ENCODE measurements at regions not wholly inside any gene's neighbourhood (a gene's known extent, or its start where the extent isn't known, plus 50 kb on each side); places are given as distances from the start of the nearest gene placed in this dataset.
A peak's percentile ranks its signal among the peaks of the same experiment; 100 is the strongest.
"Not testable (repeated sequence)": the region's sequence is repeated elsewhere in the genome, so short reads cannot be mapped to it uniquely, and the experiment has no call there.

DNA sequence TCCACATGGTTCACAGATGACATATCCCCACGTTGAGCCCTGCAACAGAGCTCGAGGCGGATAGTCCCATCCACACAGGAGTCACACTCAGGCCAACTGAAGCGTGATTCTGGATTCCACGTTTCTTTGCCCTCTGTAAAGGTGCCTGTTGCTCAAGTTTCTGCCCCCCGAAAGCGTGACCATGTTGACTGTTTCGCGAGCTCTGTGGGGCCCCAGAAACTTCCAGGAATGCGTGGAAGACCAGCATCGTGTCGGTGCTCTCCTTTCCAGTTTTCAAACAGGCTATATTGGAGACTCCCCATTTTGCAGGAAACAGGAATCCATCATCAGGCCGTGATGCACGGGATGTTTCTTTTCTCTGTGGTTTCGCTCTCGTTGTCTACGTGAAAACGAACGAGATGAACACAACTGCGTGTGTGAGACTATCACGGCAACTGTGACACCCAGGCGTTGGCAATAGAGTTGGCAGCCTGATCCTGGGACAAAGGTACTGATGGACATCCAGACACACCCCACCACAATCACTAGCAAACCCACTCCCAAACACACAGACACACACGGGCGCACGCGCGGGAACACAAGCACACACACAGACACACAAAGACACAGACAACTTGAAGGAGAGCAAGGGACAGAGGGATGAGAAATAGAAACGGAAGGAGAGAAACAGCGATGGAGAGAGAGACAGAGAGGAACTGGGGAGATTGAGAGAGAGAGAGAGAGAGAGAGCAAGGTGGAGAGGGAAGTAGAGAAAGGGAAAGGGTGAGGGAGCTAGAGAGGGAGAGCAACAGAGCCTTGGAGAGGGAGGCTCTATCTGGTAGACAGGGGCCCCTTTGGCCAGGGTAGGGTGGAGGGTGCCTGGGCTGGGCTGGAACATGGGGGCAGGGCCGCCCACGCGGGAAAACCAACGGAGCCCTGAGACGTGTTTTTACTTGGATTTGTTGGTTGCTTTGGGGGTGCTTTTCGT, 1609.3 kb downstream of the SPATA31A7 start:
- intact Hi-C loops (cut with micrococcal nuclease); H3K27ac Mint-ChIP-seq; H3K9me3 Mint-ChIP-seq; H3K36me3 Mint-ChIP-seq (ENCODE audit: low read depth): not testable (repeated sequence)
- Mint-ChIP-seq H3K4me1 (ENCODE audit: low read depth) (peaks cover 33% of the 10 kb centered on the region), H3K27me3 (ENCODE audit: low read depth) (peaks cover 41% of the 10 kb centered on the region), H3K4me3 (peak overlapping the region; percentile 56)
- DNase-seq: peak; percentile 61
- CTCF ChIA-PET: interaction anchor here (0.9 to 1.4 kb wide), 2 partner anchors 1018 to 1019 kb away, joined by 3 to 4 read pairs; no protein-coding TSS in a partner anchor

GRCh38 chr9:62799851-62800371, 1610.1 kb downstream of the SPATA31A7 start:
- H3K36me3 Mint-ChIP-seq (ENCODE audit: low read depth); H3K9me3 Mint-ChIP-seq; intact Hi-C loops (cut with micrococcal nuclease); H3K27ac Mint-ChIP-seq: not testable (repeated sequence)
- H3K4me3 Mint-ChIP-seq: peak overlapping the region; percentile 56
- peak; percentile 25 for DNase-seq
- H3K4me1 Mint-ChIP-seq (ENCODE audit: low read depth): peaks cover 33% of the 10 kb centered on the region
- CTCF ChIA-PET: interaction anchor here (1.4 kb wide), 1 partner anchor 1018 kb away, joined by 3 read pairs; no protein-coding TSS in a partner anchor
- H3K27me3 Mint-ChIP-seq (ENCODE audit: low read depth): peaks cover 48% of the 10 kb centered on the region

DNA sequence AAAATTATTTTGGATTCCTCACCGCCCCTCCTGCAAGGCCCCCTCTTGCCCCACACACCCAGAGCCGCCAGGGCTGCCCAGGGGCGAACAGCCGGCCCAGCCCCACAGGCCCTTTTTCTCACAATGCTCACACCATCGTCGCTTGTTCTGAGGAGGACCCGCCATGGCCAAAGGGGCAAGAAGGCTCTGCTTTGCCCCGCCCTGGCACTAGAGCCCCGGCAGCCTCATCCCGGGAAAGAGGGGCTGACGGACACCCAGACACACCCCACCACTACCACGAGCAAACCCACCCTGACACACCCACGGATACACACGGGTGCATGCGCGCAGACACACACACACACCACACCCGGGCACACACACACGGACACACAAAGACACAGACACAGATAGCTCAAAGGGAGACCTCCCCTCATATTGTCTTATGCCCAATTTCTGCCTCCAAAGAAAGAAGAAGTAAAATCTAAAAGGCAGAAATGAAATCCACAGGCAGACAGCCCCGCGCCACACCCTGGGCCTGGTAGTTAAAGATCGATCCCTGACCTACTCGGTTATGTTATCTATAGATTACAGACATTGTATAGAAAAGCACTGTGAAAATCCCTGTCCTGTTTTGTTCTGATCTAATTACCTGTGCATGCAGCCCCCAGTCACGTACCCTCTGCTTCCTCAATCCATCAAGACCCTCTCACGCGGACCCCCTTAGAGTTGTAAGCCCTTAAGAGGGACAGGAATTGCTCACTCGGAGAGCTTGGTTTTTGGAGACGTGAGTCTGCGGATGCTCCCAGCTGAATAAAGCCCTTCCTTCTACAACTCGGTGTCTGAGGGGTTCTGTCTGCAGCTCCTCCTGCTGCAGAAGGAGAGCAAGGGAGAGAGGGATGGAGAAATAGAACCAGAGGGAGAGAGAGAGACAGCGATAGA, 1610.9 kb downstream of the SPATA31A7 start:
- H3K27me3 Mint-ChIP-seq (ENCODE audit: low read depth): peaks cover 54% of the 10 kb centered on the region
- CTCF ChIA-PET: interaction anchor here (1.4 kb wide), 1 partner anchor 1017 kb away, joined by 3 read pairs; no protein-coding TSS in a partner anchor
- not testable (repeated sequence) for H3K27ac Mint-ChIP-seq

DNA sequence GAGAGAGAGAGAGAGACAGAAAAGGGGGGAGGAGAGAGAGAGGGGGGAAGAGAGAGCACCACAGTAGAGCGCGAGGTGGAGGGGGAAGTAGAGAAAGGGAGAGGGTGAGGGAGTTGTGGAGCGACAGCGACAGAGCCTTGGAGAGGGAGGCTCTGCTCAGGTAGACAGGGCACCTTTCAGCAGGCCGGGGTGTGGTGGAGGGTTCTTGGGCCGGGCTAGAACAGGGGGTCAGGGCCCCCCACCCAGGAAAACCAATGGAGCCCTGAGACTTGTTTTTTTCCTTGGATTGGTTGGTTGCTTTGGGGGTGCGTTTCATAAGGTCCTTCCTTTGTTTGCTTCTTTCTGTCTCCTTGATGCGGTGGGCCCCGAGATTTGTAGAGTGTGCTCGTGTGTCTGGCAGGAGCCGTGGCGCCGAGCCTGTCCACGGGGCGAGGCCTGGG, 1611.6 kb downstream of the SPATA31A7 start:
- H3K27me3 Mint-ChIP-seq (ENCODE audit: low read depth): peaks cover 54% of the 10 kb centered on the region
- peak; percentile 23 for DNase-seq
- intact Hi-C loops (cut with micrococcal nuclease); CTCF ChIA-PET; H3K36me3 Mint-ChIP-seq (ENCODE audit: low read depth); H3K9me3 Mint-ChIP-seq; H3K27ac Mint-ChIP-seq: not testable (repeated sequence)
- H3K4me3 Mint-ChIP-seq: peak overlapping the region; percentile 67
- H3K4me1 Mint-ChIP-seq (ENCODE audit: low read depth): peaks cover 33% of the 10 kb centered on the region

More for the DNA sequence above, 1610.9 kb downstream of the SPATA31A7 start:
- H3K4me1 Mint-ChIP-seq (ENCODE audit: low read depth): peaks cover 33% of the 10 kb centered on the region
- H3K36me3 Mint-ChIP-seq (ENCODE audit: low read depth); H3K9me3 Mint-ChIP-seq; intact Hi-C loops (cut with micrococcal nuclease): not testable (repeated sequence)
- H3K4me3 Mint-ChIP-seq: peak overlapping the region; percentile 36
- DNase-seq: peak; percentile 28

- CTCF ChIA-PET: not testable (repeated sequence)
Measured at GRCh38 chr9:62801961-62802718, 1612.3 kb downstream of the SPATA31A7 start.

GRCh38 chr9:62802719-62803079, 1612.9 kb downstream of the SPATA31A7 start:
- H3K9me3 Mint-ChIP-seq; H3K36me3 Mint-ChIP-seq (ENCODE audit: low read depth); CTCF ChIA-PET; intact Hi-C loops (cut with micrococcal nuclease); DNase-seq; H3K27ac Mint-ChIP-seq: not testable (repeated sequence)
- H3K4me3 Mint-ChIP-seq: peak overlapping the region; percentile 67
- peaks cover 57% of the 10 kb centered on the region for H3K27me3 Mint-ChIP-seq (ENCODE audit: low read depth)
- peaks cover 33% of the 10 kb centered on the region for H3K4me1 Mint-ChIP-seq (ENCODE audit: low read depth)

More at GRCh38 chr9:62801961-62802718, 1612.3 kb downstream of the SPATA31A7 start:
- H3K27ac Mint-ChIP-seq; H3K36me3 Mint-ChIP-seq (ENCODE audit: low read depth); intact Hi-C loops (cut with micrococcal nuclease); H3K9me3 Mint-ChIP-seq: not testable (repeated sequence)
- H3K4me3 Mint-ChIP-seq: peak overlapping the region; percentile 67
- H3K4me1 Mint-ChIP-seq (ENCODE audit: low read depth): peaks cover 33% of the 10 kb centered on the region
- DNase-seq: peak; percentile 72
- peaks cover 54% of the 10 kb centered on the region for H3K27me3 Mint-ChIP-seq (ENCODE audit: low read depth)

GRCh38 chr9:62803099-62803498, 1613.3 kb downstream of the SPATA31A7 start:
- peak overlapping the region; percentile 47 for H3K4me3 Mint-ChIP-seq
- H3K27me3 Mint-ChIP-seq (ENCODE audit: low read depth): peaks cover 61% of the 10 kb centered on the region
- H3K9me3 Mint-ChIP-seq; intact Hi-C loops (cut with micrococcal nuclease); H3K27ac Mint-ChIP-seq; CTCF ChIA-PET; DNase-seq; H3K36me3 Mint-ChIP-seq (ENCODE audit: low read depth): not testable (repeated sequence)
- H3K4me1 Mint-ChIP-seq (ENCODE audit: low read depth): peaks cover 33% of the 10 kb centered on the region

GRCh38 chr9:62804314-62804713, 1614.5 kb downstream of the SPATA31A7 start:
- H3K9me3 Mint-ChIP-seq; DNase-seq; intact Hi-C loops (cut with micrococcal nuclease); CTCF ChIA-PET; H3K36me3 Mint-ChIP-seq (ENCODE audit: low read depth); H3K27ac Mint-ChIP-seq; H3K4me3 Mint-ChIP-seq: not testable (repeated sequence)
- Mint-ChIP-seq H3K27me3 (ENCODE audit: low read depth) (peaks cover 60% of the 10 kb centered on the region), H3K4me1 (ENCODE audit: low read depth) (peaks cover 27% of the 10 kb centered on the region)

GRCh38 chr9:62807424-62807823, 1617.6 kb downstream of the SPATA31A7 start:
- CTCF ChIA-PET; H3K4me3 Mint-ChIP-seq; H3K36me3 Mint-ChIP-seq (ENCODE audit: low read depth); H3K27ac Mint-ChIP-seq; intact Hi-C loops (cut with micrococcal nuclease); H3K9me3 Mint-ChIP-seq; DNase-seq; H3K4me1 Mint-ChIP-seq (ENCODE audit: low read depth): not testable (repeated sequence)
- peaks cover 39% of the 10 kb centered on the region for H3K27me3 Mint-ChIP-seq (ENCODE audit: low read depth)

GRCh38 chr9:62808081-62808480, 1618.2 kb downstream of the SPATA31A7 start:
- H3K36me3 Mint-ChIP-seq (ENCODE audit: low read depth); H3K9me3 Mint-ChIP-seq; intact Hi-C loops (cut with micrococcal nuclease); DNase-seq; H3K4me3 Mint-ChIP-seq; H3K4me1 Mint-ChIP-seq (ENCODE audit: low read depth); CTCF ChIA-PET; H3K27ac Mint-ChIP-seq: not testable (repeated sequence)
- peaks cover 41% of the 10 kb centered on the region for H3K27me3 Mint-ChIP-seq (ENCODE audit: low read depth)

GRCh38 chr9:62810318-62810717, 1620.5 kb downstream of the SPATA31A7 start:
- H3K4me1 Mint-ChIP-seq (ENCODE audit: low read depth); intact Hi-C loops (cut with micrococcal nuclease); DNase-seq; H3K4me3 Mint-ChIP-seq; H3K9me3 Mint-ChIP-seq; H3K36me3 Mint-ChIP-seq (ENCODE audit: low read depth); CTCF ChIA-PET; H3K27ac Mint-ChIP-seq: not testable (repeated sequence)
- peaks cover 37% of the 10 kb centered on the region for H3K27me3 Mint-ChIP-seq (ENCODE audit: low read depth)
